SW480 (cell line): ENCODE measurements at regions not wholly inside any gene's neighbourhood (a gene's known extent, or its start where the extent isn't known, plus 50 kb on each side); places are given as distances from the start of the nearest gene placed in this dataset.
"Not testable (repeated sequence)": the region's sequence is repeated elsewhere in the genome, so short reads cannot be mapped to it uniquely, and the experiment has no call there.

Source experiments
- DNase-seq: peaks from one replicate; pipeline ENCODE4 v3.0.0-alpha.2; 2016; ENCODE audit warnings: low spot score

DNA sequence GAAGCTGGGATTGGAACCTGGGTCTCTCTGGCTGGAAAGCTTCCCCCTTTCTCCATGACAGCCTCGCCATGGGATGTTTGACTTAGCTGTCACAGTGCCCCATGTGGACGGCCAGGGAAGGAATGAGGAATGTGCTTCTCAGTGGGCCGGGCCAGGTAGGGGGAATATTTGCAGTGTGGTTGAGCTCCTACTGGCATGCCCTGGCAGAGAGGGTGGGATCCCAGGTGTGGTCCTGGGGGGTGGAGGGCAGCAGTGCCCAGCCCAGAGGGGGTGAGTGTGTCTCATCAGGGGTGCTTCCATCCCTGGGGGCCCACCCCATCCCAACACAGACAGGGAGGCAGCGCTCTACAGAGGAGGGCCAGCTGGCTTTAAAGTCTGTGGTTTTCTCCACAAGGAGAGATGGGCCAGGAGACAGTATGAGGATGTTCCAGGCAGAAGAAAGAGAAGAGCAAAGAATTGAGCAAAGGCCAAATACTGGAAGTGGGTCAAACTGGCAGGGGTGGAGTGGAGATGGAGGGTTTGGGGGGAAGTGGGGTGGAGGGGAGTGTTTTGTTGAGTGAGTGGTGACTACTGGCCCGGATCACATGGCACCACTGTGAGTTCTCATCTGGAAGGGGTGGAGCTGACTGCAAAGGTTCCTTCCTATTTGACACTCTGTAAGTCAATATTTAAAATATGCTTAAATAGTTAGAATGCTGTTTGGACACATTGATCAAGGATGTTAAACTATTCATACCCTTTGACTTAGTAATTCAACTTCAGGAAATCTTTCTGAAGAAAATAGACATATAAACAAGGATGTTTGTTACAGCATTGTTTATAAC is 94.0 kb downstream of the MYCN start:
- no peak for DNase-seq

DNA sequence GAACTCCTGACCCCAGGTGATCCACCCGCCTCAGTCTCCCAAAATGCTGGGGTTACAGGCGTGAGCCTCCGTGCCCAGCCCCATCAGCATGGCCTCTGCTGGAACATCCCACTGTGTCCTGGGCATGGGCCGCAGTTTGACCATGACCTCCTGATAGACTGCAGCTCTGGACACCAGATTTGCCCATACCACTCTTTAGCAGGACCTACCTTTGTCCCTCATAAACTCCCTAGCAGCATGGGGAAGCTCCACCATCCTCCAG is 92.6 kb downstream of the MYCN start:
- DNase-seq: no peak

GRCh38 chr2:16032282-16033031 is 92.1 kb downstream of the MYCN start:
- no peak for DNase-seq

DNA sequence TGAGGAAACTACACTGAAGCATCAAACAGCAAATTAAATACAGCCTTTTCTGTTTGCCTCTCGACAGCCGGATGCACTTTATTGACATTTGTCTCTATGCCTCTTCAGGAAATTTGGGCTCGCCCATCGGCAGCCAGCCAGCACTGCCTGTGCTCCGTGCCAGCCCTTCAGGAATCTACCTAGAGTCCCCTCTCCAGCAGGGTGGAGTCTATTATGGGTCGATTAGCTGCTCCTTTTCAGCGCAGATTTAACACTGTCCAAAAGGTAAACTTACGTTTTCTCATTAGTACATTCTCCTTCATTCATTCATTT is 91.5 kb downstream of the MYCN start:
- no peak for DNase-seq

GRCh38 chr2:16031058-16031847 is 90.9 kb downstream of the MYCN start:
- DNase-seq: no peak

DNA sequence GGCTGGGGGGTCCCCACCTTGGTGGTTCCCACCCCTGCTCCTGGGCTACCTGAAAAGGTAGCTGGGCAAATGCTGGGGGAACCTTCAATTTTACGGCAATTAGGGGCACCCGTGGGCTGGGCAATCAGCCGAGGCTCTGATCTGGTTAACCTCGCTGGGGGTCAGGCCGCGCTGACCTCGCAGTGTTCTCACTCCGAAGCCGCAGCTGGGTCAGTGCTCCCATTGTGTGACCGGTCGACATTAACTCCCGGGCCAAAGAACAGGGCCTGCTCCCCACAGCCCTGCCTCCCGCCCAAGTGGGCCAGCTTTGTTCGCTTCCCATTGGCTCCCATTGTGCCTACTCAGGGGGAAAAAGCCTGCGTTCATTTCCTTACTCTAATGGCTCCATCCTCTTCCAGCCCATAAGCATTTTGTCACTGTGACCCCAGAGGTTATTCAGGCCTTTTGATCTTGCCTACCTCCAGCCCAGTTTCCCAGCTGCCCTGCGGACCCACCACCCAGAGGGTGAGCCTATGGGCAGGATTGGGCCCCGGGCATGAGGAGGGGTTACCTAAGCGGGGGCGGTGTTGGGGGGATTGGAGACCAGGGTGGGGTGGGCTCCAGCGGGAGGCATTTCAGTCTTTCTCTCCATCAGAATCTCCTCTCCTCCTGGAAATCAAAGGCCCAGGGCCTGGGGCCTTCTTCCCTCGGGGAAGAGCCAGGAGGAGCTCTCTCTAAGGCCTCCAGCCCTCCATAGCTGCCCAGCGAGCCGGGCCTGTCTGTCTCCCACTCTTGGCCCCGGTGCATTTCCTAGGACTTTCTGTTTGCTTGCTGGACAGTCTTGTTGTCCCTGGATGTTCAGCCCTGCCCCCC is 90.1 kb downstream of the MYCN start:
- no peak for DNase-seq

DNA sequence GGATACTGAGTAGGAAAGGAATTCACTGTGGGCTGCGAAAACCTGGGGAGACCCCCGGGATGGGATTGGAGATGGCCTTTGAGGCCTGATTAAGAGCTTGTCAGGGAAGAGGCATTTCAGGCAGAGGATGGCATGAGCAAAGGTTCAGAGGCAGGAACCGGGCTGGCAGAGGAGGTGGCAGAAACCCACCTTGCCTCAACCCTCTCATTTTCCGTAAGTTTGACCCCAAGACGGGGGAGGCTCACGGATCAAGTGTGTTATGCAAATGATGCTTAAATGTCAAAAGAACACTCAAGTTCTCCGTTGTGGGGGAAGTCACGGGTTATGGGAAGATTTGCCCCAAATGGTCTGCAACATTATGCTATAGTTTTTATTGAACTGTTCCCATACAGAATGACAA is 88.3 kb downstream of the MYCN start:
- DNase-seq: no peak

- no peak for DNase-seq
Measured at GRCh38 chr2:16026816-16027501, 86.6 kb downstream of the MYCN start.

DNA sequence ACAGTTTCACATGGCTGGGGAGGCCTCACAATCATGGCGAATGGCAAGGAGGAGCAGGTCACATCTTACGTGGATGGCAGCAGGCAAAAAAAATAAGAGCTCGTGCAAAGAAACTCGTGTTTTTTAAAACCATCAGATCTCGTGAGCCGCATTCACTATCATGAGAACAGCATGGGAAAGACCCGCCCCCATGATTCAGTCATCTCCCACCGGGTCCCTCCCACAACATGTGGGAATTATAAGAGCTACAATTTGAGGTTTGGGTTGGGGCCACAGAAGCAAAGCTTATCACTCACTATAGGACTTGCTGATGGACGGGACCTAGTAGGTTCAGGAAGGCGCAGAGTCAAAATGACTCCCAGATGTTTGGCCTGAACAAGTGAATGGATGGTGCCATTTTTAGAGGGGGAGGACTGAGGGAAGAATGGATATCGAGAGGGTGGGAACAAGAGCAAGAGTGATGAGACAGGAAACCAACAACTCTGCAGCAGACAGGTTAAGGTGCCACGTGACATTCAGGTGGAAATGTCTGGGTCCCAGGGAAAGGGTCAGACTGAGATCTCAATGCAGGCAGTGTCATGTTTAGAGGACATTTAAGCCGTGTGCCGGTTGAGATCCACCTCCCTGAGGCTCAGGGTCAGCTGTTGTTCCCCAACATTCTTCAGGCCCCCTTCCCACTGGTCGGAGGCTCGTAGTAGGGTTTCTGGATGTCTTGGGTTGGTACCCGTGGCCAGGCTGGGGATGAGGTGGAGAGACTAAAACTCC is 85.7 kb downstream of the MYCN start:
- no peak for DNase-seq

DNA sequence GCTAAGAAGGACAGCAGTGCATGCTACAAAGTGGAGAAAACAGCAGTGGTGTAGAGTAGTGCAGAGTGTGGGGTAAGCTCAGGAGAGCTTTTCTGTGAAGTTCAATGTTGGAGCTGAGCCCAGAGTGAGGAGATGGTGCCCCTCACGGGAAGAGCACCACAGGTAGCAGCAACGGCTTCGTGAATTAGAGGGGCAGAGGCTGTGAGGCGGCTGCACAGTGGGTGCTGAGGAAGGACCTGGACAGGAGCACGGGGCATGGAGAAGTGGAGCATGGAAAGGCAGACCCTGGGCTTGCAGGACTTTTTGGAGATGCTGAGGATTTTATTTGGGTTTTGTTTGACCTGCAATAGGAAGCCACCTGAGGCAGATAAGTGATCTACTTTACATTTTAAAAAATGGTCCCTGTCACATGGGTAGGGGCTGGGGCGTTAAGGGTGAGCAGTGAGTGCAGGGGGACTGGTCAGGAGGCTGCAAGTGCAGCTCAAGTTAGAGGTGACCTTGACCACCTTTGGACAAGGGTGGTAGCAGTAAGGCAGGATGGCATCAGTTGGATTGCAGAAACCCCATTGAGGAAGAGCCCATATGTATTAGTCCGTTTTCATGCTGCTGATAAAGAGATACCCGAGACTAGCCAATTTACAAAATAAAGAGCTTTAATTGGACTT is 85.0 kb downstream of the MYCN start:
- DNase-seq: no peak

- DNase-seq: not testable (repeated sequence)
Measured at GRCh38 chr2:16024628-16025027, 84.3 kb downstream of the MYCN start.

DNA sequence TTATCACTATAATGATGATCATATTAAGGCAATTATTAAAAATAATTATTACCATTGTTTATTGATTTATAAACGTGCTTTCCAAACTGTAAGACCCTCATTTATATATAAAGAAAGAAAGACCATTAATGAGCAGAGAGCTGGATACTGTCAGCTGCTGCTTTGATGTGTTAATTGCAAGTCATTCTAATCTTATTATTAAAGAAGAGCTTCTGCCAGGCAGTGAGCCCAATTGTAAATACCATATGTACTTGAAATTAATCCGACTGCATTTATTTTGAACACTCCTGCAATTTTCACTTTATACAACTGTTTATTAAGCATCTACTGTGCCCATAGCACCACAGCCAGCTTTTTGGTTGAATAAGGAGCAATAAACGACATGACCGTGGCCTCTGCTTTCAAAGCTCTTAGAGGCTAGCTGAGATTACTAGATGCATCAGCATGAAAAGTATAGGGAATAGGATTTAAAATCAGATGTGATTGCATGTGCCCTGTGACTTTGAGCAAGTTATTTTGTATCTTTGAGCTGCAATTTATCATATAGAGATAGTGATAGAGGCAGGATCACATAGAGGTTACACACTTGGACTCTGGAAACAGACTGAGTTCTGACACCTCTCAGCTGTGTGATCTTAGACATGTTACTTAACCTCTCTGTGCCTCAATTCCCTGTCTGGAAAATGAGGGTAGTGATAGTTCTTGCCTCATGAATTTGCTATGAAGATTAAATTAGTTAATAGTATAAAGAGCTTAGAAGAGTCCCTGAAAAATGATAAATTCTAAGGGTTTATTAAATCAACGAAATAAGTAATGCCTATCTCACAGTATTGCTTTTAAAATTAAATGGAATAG is 83.4 kb downstream of the MYCN start:
- no peak for DNase-seq

DNA sequence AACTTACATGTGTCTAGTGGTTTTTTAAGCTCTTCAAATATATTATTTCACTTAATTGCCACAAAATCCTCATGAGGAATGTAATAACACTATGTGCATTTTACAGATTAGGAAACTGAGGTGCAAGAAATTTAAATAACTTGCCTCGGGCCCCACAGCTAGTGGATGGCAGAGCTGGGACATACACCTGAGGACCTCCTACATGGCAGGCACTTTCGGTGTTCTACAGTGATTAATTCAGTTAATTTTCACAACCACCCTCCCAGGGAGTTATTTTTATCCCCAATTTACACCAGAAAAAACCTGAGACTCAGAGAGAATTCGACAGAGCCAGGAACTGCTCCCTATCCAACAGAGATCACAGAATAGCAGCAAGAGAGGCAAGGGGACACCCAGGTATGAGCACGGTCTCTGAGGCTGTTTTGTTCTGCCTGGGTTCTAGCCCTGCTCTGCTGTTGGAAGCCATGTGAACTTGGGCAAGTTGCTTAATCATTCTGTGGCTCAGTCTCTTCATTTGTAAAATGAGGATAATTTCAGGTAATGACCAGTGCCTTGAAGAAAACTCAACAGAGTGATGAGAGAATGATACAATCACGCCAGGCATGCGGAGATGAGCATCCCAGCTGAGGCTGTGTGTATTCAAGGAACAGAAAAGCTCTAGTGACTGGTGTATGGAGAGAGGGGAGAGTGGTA is 82.3 kb downstream of the MYCN start:
- DNase-seq: no peak

DNA sequence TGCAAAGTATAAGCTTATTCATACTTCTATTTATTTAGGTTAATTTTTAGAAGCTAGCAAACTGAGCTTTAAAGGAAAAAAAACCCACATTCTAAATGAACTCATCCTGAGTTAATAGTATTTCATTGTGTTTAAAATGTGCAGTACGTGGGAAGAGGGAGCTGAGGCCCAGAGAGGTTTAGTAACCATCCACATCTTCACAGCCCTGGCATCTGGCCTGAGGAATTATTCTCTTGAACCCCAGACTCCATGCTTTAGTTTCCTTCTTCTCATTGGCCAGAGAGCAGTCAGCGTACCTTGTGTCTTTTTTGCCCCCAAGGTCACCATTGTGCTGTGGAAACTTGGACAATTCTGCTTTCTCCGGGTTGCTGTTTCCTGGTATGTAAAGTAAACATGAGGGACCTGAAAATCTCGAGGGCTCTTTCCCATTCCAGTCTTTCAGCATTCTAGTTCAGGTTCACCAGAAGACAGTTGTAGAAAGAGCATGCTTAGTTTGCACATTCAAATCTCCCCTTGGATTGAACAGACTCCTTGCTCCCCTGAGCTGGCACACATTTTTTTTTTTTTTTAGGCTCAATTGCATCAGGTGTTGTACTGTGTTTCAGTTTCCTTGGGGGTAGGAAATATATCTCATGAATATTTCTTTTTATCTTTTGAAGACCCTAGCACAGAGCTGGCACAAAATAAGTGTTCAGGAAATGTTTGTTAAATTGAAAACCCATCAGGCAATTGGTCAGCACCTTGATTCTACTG is 81.4 kb downstream of the MYCN start:
- DNase-seq: no peak

DNA sequence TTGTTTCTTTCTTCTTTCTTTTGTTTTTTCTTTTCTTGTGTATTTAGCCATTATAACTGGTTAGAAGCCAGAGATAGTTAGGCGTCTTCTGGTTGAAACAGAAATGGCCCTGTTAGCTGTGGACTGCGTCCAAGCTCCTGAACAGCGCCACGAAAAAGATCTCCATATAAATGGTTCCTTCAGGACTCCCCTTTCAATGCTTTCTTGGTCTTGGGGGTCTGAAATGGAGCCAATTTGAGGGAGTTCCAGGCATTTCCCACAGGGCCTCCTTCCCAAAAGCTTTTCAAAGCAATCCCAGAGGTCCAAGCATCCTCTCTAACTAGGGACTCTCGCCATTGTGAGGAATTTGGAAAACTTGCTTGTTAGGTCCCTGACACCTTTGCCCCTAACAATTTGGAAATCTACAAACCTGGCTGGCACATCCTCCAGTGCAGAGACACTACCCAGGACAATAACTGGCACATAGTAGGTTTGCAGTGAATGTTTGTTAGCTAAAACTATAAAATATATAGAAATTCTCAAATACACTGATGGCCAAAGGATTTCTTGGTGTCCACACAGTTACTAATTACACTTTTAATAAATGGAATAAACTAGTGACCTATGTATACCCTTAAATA is 80.1 kb downstream of the MYCN start:
- DNase-seq: no peak

DNA sequence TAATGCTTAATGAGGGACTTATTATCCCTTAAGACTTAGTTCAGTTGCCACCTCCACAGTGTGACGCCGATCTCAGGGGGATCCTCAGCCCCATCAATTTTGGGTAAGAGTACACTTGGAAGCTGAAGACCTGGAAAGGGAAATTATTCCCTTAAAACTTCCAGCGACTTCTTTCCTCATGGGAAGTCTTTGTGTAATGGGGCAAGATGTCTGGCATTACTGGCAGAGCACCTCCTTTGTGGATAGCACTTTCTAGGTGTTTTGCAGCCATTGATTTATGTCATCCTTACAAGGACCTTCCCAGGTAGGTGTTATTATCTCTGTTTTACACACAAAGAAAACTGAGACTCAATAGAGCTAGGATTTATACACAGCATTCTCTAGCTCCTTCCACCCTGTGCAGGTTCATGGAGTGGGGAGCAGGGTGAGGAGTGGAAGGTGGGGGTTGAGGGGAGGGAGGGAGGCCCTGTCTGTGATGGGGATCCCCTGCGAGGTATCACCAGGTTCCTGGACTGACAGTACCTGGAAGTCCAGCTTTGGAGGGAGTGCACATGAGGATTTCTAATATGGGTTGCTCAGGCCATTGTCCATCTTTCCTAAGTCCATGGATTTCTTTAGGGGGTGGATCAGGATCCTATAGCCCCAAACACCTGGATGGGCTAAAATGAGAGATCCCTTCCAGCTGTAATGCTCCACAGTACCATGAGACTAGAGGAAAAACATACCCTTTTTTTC is 79.4 kb downstream of the MYCN start:
- no peak for DNase-seq

- DNase-seq: no peak
Measured at GRCh38 chr2:16019060-16019480, 78.7 kb downstream of the MYCN start.
